K562 (cell line): ENCODE measurements at regions not wholly inside any gene's neighbourhood (a gene's known extent, or its start where the extent isn't known, plus 50 kb on each side); places are given as distances from the start of the nearest gene placed in this dataset.

ENCODE experiments used
- BHLHE40 ChIP-seq: IDR thresholded peaks from 2 replicates; pipeline ENCODE4 v1.6.1; 2011; ENCODE audit warnings: low read length, improper control_type of control experiment
- CBX2 ChIP-seq: fragments of 200-600 bp; sonication (generic); IDR thresholded peaks from one replicate; pipeline ENCODE4 v1.6.1; 2012; ENCODE audit warnings: mild to moderate bottlenecking, low read length, inconsistent platforms; ENCODE audit not compliant: insufficient read depth, poor library complexity, severe bottlenecking
- EZH2 ChIP-seq: IDR thresholded peaks from 2 replicates; pipeline ENCODE4 v1.6.1; 2012; ENCODE audit warnings: low read depth, mild to moderate bottlenecking, inconsistent platforms, low read length, borderline replicate concordance
- NFE2L1 ChIP-seq: fragments of 450-650 bp; IDR thresholded peaks from 2 replicates; pipeline ENCODE4 v1.6.1; 2016; ENCODE audit warnings: missing genetic modification characterization, low read depth, mild to moderate bottlenecking, missing compliant biosample characterization, moderate library complexity, borderline replicate concordance
- POLR2A ChIP-seq: fragments of 450-650 bp; conservative IDR thresholded peaks from 2 replicates; pipeline ENCODE4 v1.6.1; 2016
- SMARCA4 ChIP-seq: fragments of 450-650 bp; IDR thresholded peaks from 2 replicates; pipeline ENCODE4 v1.6.1; 2016

GRCh38 chr6:169960003-169960344 lies 208.6 kb downstream of the ERMARD start:
- TF ChIP-seq CBX2: no peak
- no peak for TF ChIP-seq EZH2
- TF ChIP-seq SMARCA4: no peak
- TF ChIP-seq POLR2A: no peak
- no peak for TF ChIP-seq NFE2L1
- no peak for TF ChIP-seq BHLHE40
